ENCODE measurements at regions not wholly inside any gene's neighbourhood (a gene's known extent, or its start where the extent isn't known, plus 50 kb on each side); places are given as distances from the start of the nearest gene placed in this dataset.
A peak's percentile ranks its signal among the peaks of the same experiment; 100 is the strongest.

- TF ChIP-seq POLR2A (IDR thresholded peaks at IDR 0.05; ENCODE audit: extremely low read depth, insufficient read length) (no peak), MAX (IDR thresholded peaks at IDR 0.05; ENCODE audit: low read depth, low read length) (no peak), MYC (IDR thresholded peaks at IDR 0.05; ENCODE audit: low read depth, low read length) (no peak), CTCF (IDR thresholded peaks at IDR 0.05; ENCODE audit: low read depth, low read length) (no peak)
- DNase-seq (ENCODE audit: low read depth): no peak
- no peak overlapping the region for H3K4me3 ChIP-seq (ENCODE audit: low read depth, low read length)
Measured at GRCh38 chr20:50381075-50381732, 129.0 kb upstream of the PTPN1 start.

- peak; percentile 29 for DNase-seq (ENCODE audit: low read depth)
- TF ChIP-seq MYC (IDR thresholded peaks at IDR 0.05; ENCODE audit: low read depth, low read length) (no peak), CTCF (IDR thresholded peaks at IDR 0.05; ENCODE audit: low read depth, low read length) (no peak), MAX (IDR thresholded peaks at IDR 0.05; ENCODE audit: low read depth, low read length) (peak; percentile 37; the same call in 1 of the 2 replicates), POLR2A (IDR thresholded peaks at IDR 0.05; ENCODE audit: extremely low read depth, insufficient read length) (no peak)
Measured at GRCh38 chr20:50381771-50382593, 128.2 kb upstream of the PTPN1 start.

GRCh38 chr20:50385733-50386640 lies 124.2 kb upstream of the PTPN1 start:
- TF ChIP-seq MYC (IDR thresholded peaks at IDR 0.05; ENCODE audit: low read depth, low read length): no peak
- TF ChIP-seq POLR2A (IDR thresholded peaks at IDR 0.05; ENCODE audit: extremely low read depth, insufficient read length): no peak
- TF ChIP-seq MAX (IDR thresholded peaks at IDR 0.05; ENCODE audit: low read depth, low read length): no peak
- TF ChIP-seq CTCF (IDR thresholded peaks at IDR 0.05; ENCODE audit: low read depth, low read length): no peak
- no peak for DNase-seq (ENCODE audit: low read depth)
- no peak overlapping the region for H3K4me3 ChIP-seq (ENCODE audit: low read depth, low read length)

More at GRCh38 chr20:50381771-50382593, 128.2 kb upstream of the PTPN1 start:
- no peak overlapping the region for H3K4me3 ChIP-seq (ENCODE audit: low read depth, low read length)

GRCh38 chr20:50386641-50386960 lies 123.6 kb upstream of the PTPN1 start:
- DNase-seq (ENCODE audit: low read depth): no peak

More at GRCh38 chr20:50386641-50386960, 123.6 kb upstream of the PTPN1 start:
- no peak for TF ChIP-seq CTCF (IDR thresholded peaks at IDR 0.05; ENCODE audit: low read depth, low read length)
- H3K4me3 ChIP-seq (ENCODE audit: low read depth, low read length): no peak overlapping the region

Data from NB4 (cell line).